ENCODE measurements at regions not wholly inside any gene's neighbourhood (a gene's known extent, or its start where the extent isn't known, plus 50 kb on each side); places are given as distances from the start of the nearest gene placed in this dataset.

- TF ChIP-seq CTCF (IDR thresholded peaks at IDR 0.05; ENCODE audit: poor library complexity, severe bottlenecking) (no peak), SMC3 (conservative IDR thresholded peaks at IDR 0.05; ENCODE audit: poor library complexity) (no peak), RAD21 (conservative IDR thresholded peaks at IDR 0.05) (no peak)
Measured at GRCh38 chr2:136381245-136381644, 263.3 kb upstream of the CXCR4 start.

Measured in neural cell (in vitro differentiated cells).